H9 (cell line): ENCODE measurements at regions not wholly inside any gene's neighbourhood (a gene's known extent, or its start where the extent isn't known, plus 50 kb on each side); places are given as distances from the start of the nearest gene placed in this dataset.

Source experiments
- DNase-seq: peaks from one replicate; pipeline ENCODE4 v3.0.0-alpha.2; 2017
- H2AFZ ChIP-seq: one replicate; pipeline ENCODE4 v1.6.1; 2013; ENCODE audit warnings: mild to moderate bottlenecking, low read length, control low read depth, moderate library complexity
- H2AK5ac ChIP-seq: 2 replicates; pipeline ENCODE4 v1.6.1; 2013; ENCODE audit warnings: low read length, control low read depth, mixed read lengths; ENCODE audit not compliant: insufficient read length
- H2BK120ac ChIP-seq: one replicate; pipeline ENCODE4 v1.6.1; 2013; ENCODE audit warnings: low read depth, mild to moderate bottlenecking, low read length, control low read depth, inconsistent platforms; ENCODE audit not compliant: poor library complexity, severe bottlenecking
- H2BK12ac ChIP-seq: 2 replicates; pipeline ENCODE4 v1.6.1; 2013; ENCODE audit warnings: low read length, control low read depth, mixed read lengths, low read depth; ENCODE audit not compliant: insufficient read length
- H2BK15ac ChIP-seq: 2 replicates; pipeline ENCODE4 v1.6.1; 2013; ENCODE audit warnings: low read depth, low read length, control low read depth
- H2BK20ac ChIP-seq: one replicate; pipeline ENCODE4 v1.6.1; 2013; ENCODE audit warnings: low read depth, mild to moderate bottlenecking, low read length, control low read depth, inconsistent platforms; ENCODE audit not compliant: poor library complexity, severe bottlenecking
- H2BK5ac ChIP-seq: 2 replicates; pipeline ENCODE4 v1.6.1; 2013; ENCODE audit warnings: low read length, control low read depth, mixed read lengths; ENCODE audit not compliant: insufficient read length
- H3K14ac ChIP-seq: 2 replicates; pipeline ENCODE4 v1.6.1; 2013; ENCODE audit warnings: low read length, control low read depth; ENCODE audit not compliant: insufficient read depth
- H3K18ac ChIP-seq: 2 replicates; pipeline ENCODE4 v1.6.1; 2013; ENCODE audit warnings: low read depth, mild to moderate bottlenecking, mixed read lengths, low read length, control low read depth; ENCODE audit not compliant: insufficient read length
- H3K23ac ChIP-seq: 2 replicates; pipeline ENCODE4 v1.6.1; 2013; ENCODE audit warnings: low read length, control low read depth, mixed read lengths, low read depth; ENCODE audit not compliant: insufficient read length
- H3K23me2 ChIP-seq: 2 replicates; pipeline ENCODE4 v1.6.1; 2013; ENCODE audit warnings: low read depth, mild to moderate bottlenecking, mixed read lengths, low read length, control low read depth; ENCODE audit not compliant: insufficient read length, poor library complexity, severe bottlenecking
- H3K27ac ChIP-seq: 2 replicates; pipeline ENCODE4 v1.5.1; 2013; ENCODE audit warnings: low read length, control low read depth, mixed read lengths, low read depth; ENCODE audit not compliant: insufficient read length
- H3K27me3 ChIP-seq: 2 replicates; pipeline ENCODE4 v1.6.1; 2013; ENCODE audit warnings: low read length, control low read depth, inconsistent platforms; ENCODE audit not compliant: insufficient read depth
- H3K4ac ChIP-seq: 2 replicates; pipeline ENCODE4 v1.6.1; 2013; ENCODE audit warnings: low read depth, mild to moderate bottlenecking, control low read depth, inconsistent platforms, low read length, moderate library complexity
- H3K4me1 ChIP-seq: 2 replicates; pipeline ENCODE4 v1.6.1; 2013; ENCODE audit warnings: low read length, control low read depth, inconsistent platforms; ENCODE audit not compliant: insufficient read depth
- H3K4me2 ChIP-seq: 2 replicates; pipeline ENCODE4 v1.6.1; 2013; ENCODE audit warnings: low read length, control low read depth, mixed read lengths; ENCODE audit not compliant: insufficient read length, insufficient read depth
- H3K56ac ChIP-seq: 2 replicates; pipeline ENCODE4 v1.6.1; 2013; ENCODE audit warnings: low read depth, mild to moderate bottlenecking, mixed read lengths, low read length, control low read depth; ENCODE audit not compliant: insufficient read length
- H3K79me1 ChIP-seq: 2 replicates; pipeline ENCODE4 v1.6.1; 2013; ENCODE audit warnings: low read depth, mild to moderate bottlenecking, moderate library complexity, low read length, control low read depth, inconsistent platforms; ENCODE audit not compliant: insufficient read depth, poor library complexity, severe bottlenecking
- H3K79me2 ChIP-seq: 2 replicates; pipeline ENCODE4 v1.6.1; 2013; ENCODE audit warnings: low read length, control low read depth, inconsistent platforms; ENCODE audit not compliant: insufficient read depth
- H3K9ac ChIP-seq: 2 replicates; pipeline ENCODE4 v1.6.1; 2013; ENCODE audit warnings: low read length, control low read depth, mixed read lengths; ENCODE audit not compliant: insufficient read length; ENCODE audit errors: extremely low read depth
- H3K9me3 ChIP-seq: one replicate; pipeline ENCODE4 v1.6.1; 2013; ENCODE audit warnings: low read depth, low read length, inconsistent platforms; ENCODE audit not compliant: control insufficient read depth
- H3T11ph ChIP-seq: one replicate; pipeline ENCODE4 v1.6.1; 2013; ENCODE audit warnings: mild to moderate bottlenecking, low read length, control low read depth, inconsistent platforms
- H4K20me1 ChIP-seq: one replicate; pipeline ENCODE4 v1.6.1; 2013; ENCODE audit not compliant: control insufficient read depth, insufficient read length, insufficient read depth
- H4K5ac ChIP-seq: 2 replicates; pipeline ENCODE4 v1.6.1; 2013; ENCODE audit warnings: low read depth, mild to moderate bottlenecking, mixed read lengths, low read length, control low read depth; ENCODE audit not compliant: insufficient read length
- H4K8ac ChIP-seq: replicated peaks from 2 replicates; pipeline ENCODE4 v1.6.1; 2013; ENCODE audit warnings: low read length, control low read depth, mixed read lengths, low read depth; ENCODE audit not compliant: insufficient read length
- H4K91ac ChIP-seq: 2 replicates; pipeline ENCODE4 v1.6.1; 2013; ENCODE audit warnings: low read depth, mild to moderate bottlenecking, moderate library complexity, mixed read lengths, low read length, control low read depth; ENCODE audit not compliant: insufficient read length
- H3K27ac Mint-ChIP-seq, 3 experiments: 2 replicates in 2 of 3; 3 replicates in 1 of 3; pipeline ENCODE4 v1.8.0; 2020 to 2021; ENCODE audit warnings: mixed read lengths in 3 of 3, mild to moderate bottlenecking in 1 of 3, moderate library complexity in 1 of 3
- H3K27me3 Mint-ChIP-seq: 2 replicates; pipeline ENCODE4 v1.8.0; 2021; ENCODE audit warnings: low read depth, mild to moderate bottlenecking, moderate library complexity, mixed read lengths
- H3K36me3 Mint-ChIP-seq, 3 experiments: 2 replicates in 2 of 3; 3 replicates in 1 of 3; pipeline ENCODE4 v1.8.0; 2020 to 2021; ENCODE audit warnings: low read depth in 3 of 3, mixed read lengths in 3 of 3; ENCODE audit not compliant: insufficient read depth in 1 of 3
- H3K4me1 Mint-ChIP-seq, 2 experiments: 2 replicates each; pipeline ENCODE4 v1.8.0; 2020; ENCODE audit warnings: mixed read lengths in 2 of 2
- H3K4me3 Mint-ChIP-seq, 2 experiments: 2 replicates in 1 of 2; 3 replicates in 1 of 2; pipeline ENCODE4 v1.8.0; 2020 to 2021; ENCODE audit warnings: mild to moderate bottlenecking in 2 of 2, mixed read lengths in 2 of 2, moderate library complexity in 1 of 2
- H3K9me3 Mint-ChIP-seq, 2 experiments: 2 replicates in 1 of 2; 3 replicates in 1 of 2; pipeline ENCODE4 v1.8.0; 2020; ENCODE audit warnings: mild to moderate bottlenecking in 2 of 2, mixed read lengths in 2 of 2, moderate library complexity in 1 of 2
- WGBS: extraction: QIAGEN DNeasy Blood & Tissue Kit; methylation state at CpG from one replicate; pipeline ENCODE4 v1.1.7; 2013; ENCODE audit warnings: missing lambda C conversion rate, low lambda C conversion rate, mixed read lengths; ENCODE audit not compliant: insufficient read length; ENCODE audit errors: extremely low coverage; 5-methylcytosine and 5-hydroxymethylcytosine counted together
- TF ChIP-seq, protein P1 (sequence below): fragments of 200-600 bp; sonication (generic); conservative IDR thresholded peaks from 3 replicates; pipeline ENCODE4 v1.8.0; 2021; ENCODE audit warnings: antibody characterized with exemption, mild to moderate bottlenecking

GRCh38 chr6:105495515-105495914, 92.6 kb upstream of the PREP start:
- H3K79me1 ChIP-seq, result no peaks in the 10 kb centered on the region
- H2AK5ac ChIP-seq, result no peak overlapping the region
- H3K27me3 ChIP-seq, result no peaks in the 10 kb centered on the region
- no peak overlapping the region for H3K4me3 Mint-ChIP-seq
- no peak overlapping the region for H2AFZ ChIP-seq
- H2BK15ac ChIP-seq, result no peak overlapping the region
- no peaks in the 10 kb centered on the region for H3K9me3 ChIP-seq
- H2BK120ac ChIP-seq, result no peak overlapping the region
- TF ChIP-seq, protein P1, sequence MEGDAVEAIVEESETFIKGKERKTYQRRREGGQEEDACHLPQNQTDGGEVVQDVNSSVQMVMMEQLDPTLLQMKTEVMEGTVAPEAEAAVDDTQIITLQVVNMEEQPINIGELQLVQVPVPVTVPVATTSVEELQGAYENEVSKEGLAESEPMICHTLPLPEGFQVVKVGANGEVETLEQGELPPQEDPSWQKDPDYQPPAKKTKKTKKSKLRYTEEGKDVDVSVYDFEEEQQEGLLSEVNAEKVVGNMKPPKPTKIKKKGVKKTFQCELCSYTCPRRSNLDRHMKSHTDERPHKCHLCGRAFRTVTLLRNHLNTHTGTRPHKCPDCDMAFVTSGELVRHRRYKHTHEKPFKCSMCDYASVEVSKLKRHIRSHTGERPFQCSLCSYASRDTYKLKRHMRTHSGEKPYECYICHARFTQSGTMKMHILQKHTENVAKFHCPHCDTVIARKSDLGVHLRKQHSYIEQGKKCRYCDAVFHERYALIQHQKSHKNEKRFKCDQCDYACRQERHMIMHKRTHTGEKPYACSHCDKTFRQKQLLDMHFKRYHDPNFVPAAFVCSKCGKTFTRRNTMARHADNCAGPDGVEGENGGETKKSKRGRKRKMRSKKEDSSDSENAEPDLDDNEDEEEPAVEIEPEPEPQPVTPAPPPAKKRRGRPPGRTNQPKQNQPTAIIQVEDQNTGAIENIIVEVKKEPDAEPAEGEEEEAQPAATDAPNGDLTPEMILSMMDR, result no peak
- no peak overlapping the region for H3K56ac ChIP-seq
- WGBS, result no CpG with 5 or more reads among the region's 6 CpGs
- no peaks in the 10 kb centered on the region for H3K36me3 Mint-ChIP-seq
- H3K79me2 ChIP-seq, result no peaks in the 10 kb centered on the region
- no peaks in the 10 kb centered on the region for H3K27me3 Mint-ChIP-seq
- no peak overlapping the region for H4K5ac ChIP-seq
- no peak overlapping the region for H4K8ac ChIP-seq
- no peaks in the 10 kb centered on the region for H4K20me1 ChIP-seq
- H4K91ac ChIP-seq, result no peak overlapping the region
- H2BK12ac ChIP-seq, result no peak overlapping the region
- no peak overlapping the region for H2BK5ac ChIP-seq
- no peak overlapping the region for H3K23ac ChIP-seq
- H2BK20ac ChIP-seq, result no peak overlapping the region
- H3K4ac ChIP-seq, result no peak overlapping the region
- H3K9ac ChIP-seq, result no peak overlapping the region
- no peak overlapping the region for H3K14ac ChIP-seq
- H3T11ph ChIP-seq, result no peak overlapping the region
- peaks cover 7 to 9% of the 10 kb centered on the region in 2 experiments for H3K4me1 Mint-ChIP-seq
- H3K4me1 ChIP-seq, result no peaks in the 10 kb centered on the region
- H3K23me2 ChIP-seq, result no peaks in the 10 kb centered on the region
- H3K18ac ChIP-seq, result no peak overlapping the region
- no peak for DNase-seq
- H3K4me2 ChIP-seq, result no peak overlapping the region
- no peak overlapping the region for H3K27ac Mint-ChIP-seq
- H3K27ac ChIP-seq, result no peak overlapping the region
- no peaks in the 10 kb centered on the region for H3K9me3 Mint-ChIP-seq
